Prostate gland (tissue), 2 donors: ENCODE measurements at regions not wholly inside any gene's neighbourhood (a gene's known extent, or its start where the extent isn't known, plus 50 kb on each side); places are given as distances from the start of the nearest gene placed in this dataset.
A peak's percentile ranks its signal among the peaks of the same experiment; 100 is the strongest.

Source experiments
- DNase-seq: peaks from one replicate; pipeline ENCODE4 v3.0.0-alpha.2; 2019; ENCODE audit warnings: low spot score
- H3K27ac ChIP-seq, 2 donors: fragments of 200-600 bp; sonication (generic); 2 replicates each; pipeline ENCODE4 v1.5.1; 2017 to 2019
- H3K27me3 ChIP-seq: fragments of 200-600 bp; sonication (generic); replicated peaks from 2 replicates; pipeline ENCODE4 v1.5.1; 2019; ENCODE audit not compliant: insufficient read depth
- H3K36me3 ChIP-seq, 2 donors: fragments of 200-600 bp; sonication (generic); 1 replicate in 1 of 2; 2 replicates in 1 of 2; pipeline versions ENCODE4 v1.5.1 to v1.8.1; 2017 to 2019
- H3K4me1 ChIP-seq: fragments of 200-600 bp; sonication (generic); replicated peaks from 2 replicates; pipeline ENCODE4 v1.5.1; 2019
- H3K4me3 ChIP-seq, 2 donors: fragments of 200-600 bp; sonication (generic); 2 replicates each; pipeline ENCODE4 v1.5.1; 2017 to 2019
- H3K9me3 ChIP-seq: fragments of 200-600 bp; sonication (generic); 2 replicates; pipeline ENCODE4 v1.5.1; 2017
- POLR2A ChIP-seq: fragments of 450-650 bp; IDR thresholded peaks from one replicate; pipeline ENCODE4 v1.6.1; 2016; ENCODE audit warnings: antibody characterized with exemption, mild to moderate bottlenecking
- POLR2AphosphoS5 ChIP-seq: sonication (generic); formaldehyde crosslinking; IDR thresholded peaks from one replicate; pipeline ENCODE4 v1.6.1; 2017; ENCODE audit warnings: antibody characterized with exemption
- WGBS: methylation state at CpG from one replicate; pipeline ENCODE4 v1.1.5; 2018; 5-methylcytosine and 5-hydroxymethylcytosine counted together
- intact Hi-C: fragments of 100-400 bp; cut with DNase I; formaldehyde crosslinking; loops from one replicate; pipeline ENCODE4 v1.14.2; 2022
- TF ChIP-seq, protein P1 (sequence below), 4 experiments: fragments of 200-600 bp in 2 of 4; fragments of 450-650 bp in 2 of 4; sonication (generic) in 2 of 4; IDR thresholded peaks; 1 replicate in 3 of 4; 2 replicates in 1 of 4; pipeline ENCODE4 v1.5.1; 2016 to 2019; ENCODE audit warnings: antibody characterized with exemption in 4 of 4, mild to moderate bottlenecking in 2 of 4, moderate library complexity in 2 of 4

DNA sequence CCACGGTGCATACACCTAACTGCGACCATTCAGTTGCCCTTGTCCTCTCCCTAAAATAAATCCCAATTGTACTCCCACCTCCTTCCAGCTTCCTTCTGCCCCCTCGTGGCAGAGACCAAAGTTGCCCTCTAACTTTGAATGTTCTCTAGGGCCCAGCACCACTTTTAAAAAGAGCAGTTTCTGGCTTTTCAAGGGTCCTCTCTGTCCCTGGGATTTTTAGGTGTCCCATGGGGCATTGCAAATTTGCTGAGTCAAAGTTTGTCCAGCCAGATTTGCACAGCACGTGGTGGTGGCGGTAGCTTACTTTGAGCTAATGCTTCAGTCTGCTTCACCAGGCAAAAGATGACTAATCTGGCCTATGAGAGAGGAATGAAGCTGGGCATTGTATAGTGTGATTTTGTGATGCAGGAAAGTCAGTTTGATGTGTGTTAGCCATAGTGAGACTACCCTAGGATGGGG is 100.2 kb downstream of the PERP start:
- H3K36me3 ChIP-seq: no peaks in the 10 kb centered on the region
- no peak for DNase-seq
- H3K4me1 ChIP-seq: no peaks in the 10 kb centered on the region
- H3K27ac ChIP-seq: no peak overlapping the region
- H3K4me3 ChIP-seq: no peak overlapping the region
- 33% methylated on average over 5 of the region's 5 CpGs for WGBS
- TF ChIP-seq, protein P1, sequence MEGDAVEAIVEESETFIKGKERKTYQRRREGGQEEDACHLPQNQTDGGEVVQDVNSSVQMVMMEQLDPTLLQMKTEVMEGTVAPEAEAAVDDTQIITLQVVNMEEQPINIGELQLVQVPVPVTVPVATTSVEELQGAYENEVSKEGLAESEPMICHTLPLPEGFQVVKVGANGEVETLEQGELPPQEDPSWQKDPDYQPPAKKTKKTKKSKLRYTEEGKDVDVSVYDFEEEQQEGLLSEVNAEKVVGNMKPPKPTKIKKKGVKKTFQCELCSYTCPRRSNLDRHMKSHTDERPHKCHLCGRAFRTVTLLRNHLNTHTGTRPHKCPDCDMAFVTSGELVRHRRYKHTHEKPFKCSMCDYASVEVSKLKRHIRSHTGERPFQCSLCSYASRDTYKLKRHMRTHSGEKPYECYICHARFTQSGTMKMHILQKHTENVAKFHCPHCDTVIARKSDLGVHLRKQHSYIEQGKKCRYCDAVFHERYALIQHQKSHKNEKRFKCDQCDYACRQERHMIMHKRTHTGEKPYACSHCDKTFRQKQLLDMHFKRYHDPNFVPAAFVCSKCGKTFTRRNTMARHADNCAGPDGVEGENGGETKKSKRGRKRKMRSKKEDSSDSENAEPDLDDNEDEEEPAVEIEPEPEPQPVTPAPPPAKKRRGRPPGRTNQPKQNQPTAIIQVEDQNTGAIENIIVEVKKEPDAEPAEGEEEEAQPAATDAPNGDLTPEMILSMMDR (IDR thresholded peaks at IDR 0.05): peak in 2 of 4 experiments; percentile 18 to 37
- TF ChIP-seq POLR2A: no peak
- H3K27me3 ChIP-seq: no peaks in the 10 kb centered on the region
- no peaks in the 10 kb centered on the region for H3K9me3 ChIP-seq
- intact Hi-C loops: loop anchor here (10.0 kb wide), 1 partner anchor 278 kb away; no protein-coding TSS in a partner anchor

- intact Hi-C loops: loop anchor here (10.0 kb wide), 1 partner anchor 276 kb away; no protein-coding TSS in a partner anchor
- Histone ChIP-seq H3K4me1 (no peaks in the 10 kb centered on the region), H3K9me3 (no peaks in the 10 kb centered on the region), H3K36me3 (no peaks in the 10 kb centered on the region), H3K4me3 (no peak overlapping the region), H3K27me3 (no peaks in the 10 kb centered on the region), H3K27ac (no peak overlapping the region)
- 88% methylated on average over 3 of the region's 3 CpGs for WGBS
- TF ChIP-seq POLR2AphosphoS5 (no peak), POLR2A (no peak)
- TF ChIP-seq, protein P1 (IDR thresholded peaks at IDR 0.05): no peak
- DNase-seq: no peak
Measured at GRCh38 chr6:138008791-138009190, 98.4 kb downstream of the PERP start.

- intact Hi-C loops: no loop called here
- Histone ChIP-seq H3K27ac (no peak overlapping the region), H3K36me3 (no peaks in the 10 kb centered on the region), H3K4me1 (no peaks in the 10 kb centered on the region), H3K27me3 (no peaks in the 10 kb centered on the region), H3K9me3 (no peaks in the 10 kb centered on the region), H3K4me3 (no peak overlapping the region)
- WGBS: 97% methylated on average over 1 of the region's 1 CpG
- TF ChIP-seq, protein P1 (IDR thresholded peaks at IDR 0.05): no peak
- TF ChIP-seq POLR2A (no peak), POLR2AphosphoS5 (no peak)
- no peak for DNase-seq
Measured at GRCh38 chr6:138011413-138011812, 95.8 kb downstream of the PERP start.

DNA sequence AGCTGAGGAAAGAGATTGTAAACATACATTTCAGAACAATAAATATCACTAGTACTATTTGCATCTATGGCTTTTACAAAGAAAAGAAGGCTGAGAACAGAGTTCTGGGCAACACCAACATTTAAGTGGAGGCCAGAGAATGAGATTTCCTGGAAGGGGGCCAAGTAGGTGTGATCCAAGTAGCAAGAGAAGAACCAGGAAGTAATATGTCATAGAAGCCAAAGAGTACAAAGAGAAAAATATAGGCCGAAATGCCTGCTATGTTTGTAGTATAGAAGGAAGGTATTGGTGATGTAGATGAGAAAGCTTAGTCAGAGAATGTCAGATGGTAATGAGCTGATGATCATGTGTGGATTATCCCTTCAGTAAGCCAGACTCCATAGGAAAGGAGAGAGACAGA is 94.5 kb downstream of the PERP start:
- Histone ChIP-seq H3K36me3 (no peaks in the 10 kb centered on the region), H3K4me1 (no peaks in the 10 kb centered on the region), H3K9me3 (no peaks in the 10 kb centered on the region), H3K4me3 (no peak overlapping the region), H3K27me3 (no peaks in the 10 kb centered on the region), H3K27ac (no peak overlapping the region)
- no peak for DNase-seq
- intact Hi-C loops: no loop called here
- 78% methylated on average over 1 of the region's 1 CpG for WGBS
- TF ChIP-seq POLR2A (no peak), POLR2AphosphoS5 (no peak)
- TF ChIP-seq, protein P1 (IDR thresholded peaks at IDR 0.05): no peak

- WGBS: 13% methylated on average over 1 of the region's 1 CpG
- Histone ChIP-seq H3K4me1 (no peaks in the 10 kb centered on the region), H3K9me3 (no peaks in the 10 kb centered on the region), H3K4me3 (no peak overlapping the region), H3K27me3 (no peaks in the 10 kb centered on the region), H3K36me3 (no peaks in the 10 kb centered on the region), H3K27ac (peak overlapping the region in 1 of 2 donors; percentile 46)
- intact Hi-C loops: no loop called here
- DNase-seq: peak; percentile 63
- TF ChIP-seq POLR2AphosphoS5 (peak; percentile 71), POLR2A (no peak)
Measured at GRCh38 chr6:138013959-138014358, 93.3 kb downstream of the PERP start.
